IPS DF 6.9 (cell line): ENCODE measurements at regions not wholly inside any gene's neighbourhood (a gene's known extent, or its start where the extent isn't known, plus 50 kb on each side); places are given as distances from the start of the nearest gene placed in this dataset.
"Not testable (repeated sequence)": the region's sequence is repeated elsewhere in the genome, so short reads cannot be mapped to it uniquely, and the experiment has no call there.

ENCODE experiments used
- DNase-seq: peaks from one replicate; pipeline ENCODE4 v3.0.0-alpha.2; 2013; ENCODE audit warnings: low read depth, low spot score
- H3K27ac ChIP-seq: one replicate; pipeline ENCODE4 v1.5.1; 2013; ENCODE audit warnings: low read length, control low read depth
- H3K27me3 ChIP-seq: 2 replicates; pipeline ENCODE4 v1.6.1; 2013; ENCODE audit warnings: mild to moderate bottlenecking, low read length; ENCODE audit not compliant: control insufficient read depth, insufficient read depth
- H3K36me3 ChIP-seq: 2 replicates; pipeline ENCODE4 v1.6.1; 2013; ENCODE audit warnings: low read length; ENCODE audit not compliant: control insufficient read depth, insufficient read depth
- H3K4me1 ChIP-seq: 2 replicates; pipeline ENCODE4 v1.6.1; 2013; ENCODE audit warnings: low read length; ENCODE audit not compliant: control insufficient read depth, insufficient read depth
- H3K4me3 ChIP-seq: 2 replicates; pipeline ENCODE4 v1.5.1; 2013; ENCODE audit warnings: mild to moderate bottlenecking, low read length
- H3K9me3 ChIP-seq: 2 replicates; pipeline ENCODE4 v1.6.1; 2013; ENCODE audit warnings: low read length, inconsistent platforms; ENCODE audit not compliant: control insufficient read depth, insufficient read depth
- WGBS: extraction: QIAGEN DNeasy Blood & Tissue Kit; methylation state at CpG from one replicate; pipeline ENCODE4 v1.1.7; 2013; ENCODE audit warnings: mixed read lengths, missing lambda C conversion rate; ENCODE audit not compliant: insufficient read length, insufficient coverage; 5-methylcytosine and 5-hydroxymethylcytosine counted together

DNA sequence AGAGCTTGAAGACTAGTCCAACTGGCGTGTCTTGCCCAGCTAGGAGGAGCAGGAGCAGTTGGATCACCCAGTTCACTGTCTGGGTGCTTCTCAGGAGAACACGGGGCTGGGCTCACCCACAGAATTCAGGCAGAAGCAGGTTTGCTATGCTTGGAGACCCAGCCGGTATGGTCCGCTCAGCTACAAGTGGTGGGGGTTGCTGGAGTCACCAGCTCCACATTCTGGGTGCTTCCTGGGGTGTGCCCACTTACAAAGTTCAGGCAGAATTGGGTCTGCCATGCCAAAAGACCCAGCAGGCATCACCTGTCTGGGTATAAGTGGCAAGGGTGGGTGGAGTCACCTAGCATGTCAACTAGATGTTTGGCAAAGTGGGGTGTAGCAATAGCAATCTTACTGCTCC, 1061.8 kb downstream of the PCDH19 start:
- no peaks in the 10 kb centered on the region for H3K9me3 ChIP-seq
- H3K4me1 ChIP-seq: no peaks in the 10 kb centered on the region
- no CpG with 5 or more reads among the region's 4 CpGs for WGBS
- no peaks in the 10 kb centered on the region for H3K27me3 ChIP-seq
- no peak overlapping the region for H3K4me3 ChIP-seq
- no peaks in the 10 kb centered on the region for H3K36me3 ChIP-seq
- no peak overlapping the region for H3K27ac ChIP-seq
- no peak for DNase-seq

- Histone ChIP-seq H3K27me3 (no peaks in the 10 kb centered on the region), H3K4me1 (no peaks in the 10 kb centered on the region), H3K36me3 (no peaks in the 10 kb centered on the region), H3K9me3 (no peaks in the 10 kb centered on the region), H3K4me3 (no peak overlapping the region), H3K27ac (no peak overlapping the region)
- DNase-seq: no peak
Measured at GRCh38 chrX:99308302-99308701, 1101.8 kb downstream of the PCDH19 start.

- H3K4me3 ChIP-seq: no peak overlapping the region
- no peaks in the 10 kb centered on the region for H3K9me3 ChIP-seq
- H3K27ac ChIP-seq: no peak overlapping the region
- no peaks in the 10 kb centered on the region for H3K36me3 ChIP-seq
- no peak for DNase-seq
- H3K4me1 ChIP-seq: no peaks in the 10 kb centered on the region
- no CpG with 5 or more reads among the region's 3 CpGs for WGBS
- H3K27me3 ChIP-seq: no peaks in the 10 kb centered on the region
Measured at GRCh38 chrX:99305573-99305972, 1104.5 kb downstream of the PCDH19 start.

DNA sequence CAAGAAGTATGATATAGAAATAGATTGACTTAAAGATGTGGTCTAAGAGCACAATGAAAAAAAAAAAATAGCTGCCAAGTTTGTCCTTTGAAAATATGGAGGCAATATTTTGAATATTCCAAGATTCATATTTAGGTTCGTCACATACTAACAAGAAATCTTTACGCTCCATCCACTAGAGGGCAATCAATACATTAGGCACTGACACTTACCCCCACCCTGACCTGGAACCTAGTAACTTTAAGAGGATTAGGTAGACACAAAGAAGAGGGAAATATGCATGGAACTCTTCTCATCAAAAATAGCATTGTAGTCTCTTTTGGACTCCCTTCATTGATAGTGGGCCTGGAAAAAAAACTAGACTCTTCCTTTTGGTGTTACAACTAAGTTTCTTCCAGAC, 1108.1 kb downstream of the PCDH19 start:
- DNase-seq: peak; percentile 1
- no peak overlapping the region for H3K4me3 ChIP-seq
- no peaks in the 10 kb centered on the region for H3K27me3 ChIP-seq
- no peaks in the 10 kb centered on the region for H3K4me1 ChIP-seq
- H3K27ac ChIP-seq: no peak overlapping the region
- WGBS: no CpG with 5 or more reads among the region's 2 CpGs
- H3K36me3 ChIP-seq: no peaks in the 10 kb centered on the region
- no peaks in the 10 kb centered on the region for H3K9me3 ChIP-seq

DNA sequence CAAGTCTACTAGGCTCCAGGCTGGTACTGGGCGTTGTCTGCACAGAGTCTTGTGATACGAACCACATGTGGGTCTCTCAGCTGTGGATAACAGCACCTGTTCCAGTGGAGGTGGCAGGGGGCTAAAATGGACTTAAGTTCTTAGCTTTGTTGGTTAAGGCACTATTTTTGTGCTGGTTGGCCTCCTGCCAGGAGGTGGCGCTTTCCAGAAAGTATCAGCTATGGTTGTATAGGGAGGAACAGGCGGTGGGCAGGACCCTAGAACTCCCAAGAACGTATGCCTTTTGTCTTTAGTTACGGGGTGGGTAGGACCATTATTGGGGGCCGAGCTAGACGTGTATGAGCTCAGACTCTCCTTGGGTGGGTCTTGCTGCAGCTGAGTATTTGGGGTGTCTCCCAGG, 1138.4 kb downstream of the PCDH19 start:
- no CpG with 5 or more reads among the region's 8 CpGs for WGBS
- H3K27ac ChIP-seq: no peak overlapping the region
- no peak overlapping the region for H3K4me3 ChIP-seq
- H3K9me3 ChIP-seq: no peaks in the 10 kb centered on the region
- H3K36me3 ChIP-seq: no peaks in the 10 kb centered on the region
- H3K27me3 ChIP-seq: no peaks in the 10 kb centered on the region
- H3K4me1 ChIP-seq: no peaks in the 10 kb centered on the region
- no peak for DNase-seq

DNA sequence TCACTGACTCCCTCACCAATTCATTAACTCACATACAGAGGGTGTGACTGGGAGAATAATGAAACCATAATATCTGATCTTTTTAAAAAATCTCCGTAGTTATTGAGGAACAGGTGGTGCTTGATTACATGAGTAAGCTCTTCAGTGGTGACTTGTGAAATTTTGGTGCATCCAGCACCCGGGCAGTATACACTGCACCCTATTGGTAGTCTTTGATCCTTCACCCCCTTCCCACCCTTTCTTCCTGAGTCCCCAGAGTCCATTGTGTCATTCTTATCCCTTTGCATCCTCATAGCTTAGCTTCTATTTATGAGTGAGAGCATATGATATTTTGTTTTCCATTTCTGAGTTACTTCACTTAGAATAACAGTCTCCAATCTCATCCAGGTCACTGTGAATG, 1143.8 kb downstream of the PCDH19 start:
- Histone ChIP-seq H3K4me3 (no peak overlapping the region), H3K9me3 (no peaks in the 10 kb centered on the region), H3K36me3 (no peaks in the 10 kb centered on the region), H3K4me1 (no peaks in the 10 kb centered on the region), H3K27ac (no peak overlapping the region), H3K27me3 (no peaks in the 10 kb centered on the region)
- no peak for DNase-seq
- no CpG with 5 or more reads among the region's 2 CpGs for WGBS

GRCh38 chrX:99248180-99248579, 1161.9 kb downstream of the PCDH19 start:
- DNase-seq: no peak
- H3K4me1 ChIP-seq: no peaks in the 10 kb centered on the region
- H3K36me3 ChIP-seq: no peaks in the 10 kb centered on the region
- no peaks in the 10 kb centered on the region for H3K27me3 ChIP-seq
- no peaks in the 10 kb centered on the region for H3K9me3 ChIP-seq
- H3K4me3 ChIP-seq: no peak overlapping the region
- H3K27ac ChIP-seq: no peak overlapping the region

DNA sequence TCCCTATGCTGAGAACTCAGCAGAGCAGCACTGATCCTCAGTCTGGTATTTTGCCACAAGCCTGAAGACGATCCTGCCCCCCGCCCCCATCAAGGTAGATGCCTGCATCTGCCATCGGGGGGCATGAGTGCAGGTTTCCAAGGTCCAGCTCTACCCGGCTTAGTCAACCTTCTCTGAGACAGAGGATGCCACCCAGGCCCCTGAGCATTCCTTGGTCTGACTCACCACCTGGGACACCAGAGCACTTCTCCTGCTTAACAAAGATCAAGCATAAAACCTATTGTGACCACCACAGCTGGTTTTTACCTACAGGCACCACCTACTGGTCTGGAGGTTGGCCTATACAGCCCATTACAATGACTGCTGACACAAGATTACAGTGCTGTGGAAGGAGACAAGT, 1168.1 kb downstream of the PCDH19 start:
- H3K4me3 ChIP-seq: no peak overlapping the region
- no peak overlapping the region for H3K27ac ChIP-seq
- no peaks in the 10 kb centered on the region for H3K4me1 ChIP-seq
- H3K9me3 ChIP-seq: no peaks in the 10 kb centered on the region
- no peaks in the 10 kb centered on the region for H3K36me3 ChIP-seq
- no peaks in the 10 kb centered on the region for H3K27me3 ChIP-seq
- DNase-seq: peak; percentile 9
- WGBS: no CpG with 5 or more reads among the region's 4 CpGs

- H3K9me3 ChIP-seq, H3K36me3 ChIP-seq, H3K27ac ChIP-seq, H3K27me3 ChIP-seq, H3K4me1 ChIP-seq, H3K4me3 ChIP-seq, DNase-seq: not testable (repeated sequence)
- WGBS: no CpG with 5 or more reads among the region's 6 CpGs
Measured at GRCh38 chrX:99234384-99234783, 1175.7 kb downstream of the PCDH19 start.

- Histone ChIP-seq H3K36me3 (no peaks in the 10 kb centered on the region), H3K27me3 (no peaks in the 10 kb centered on the region)
- no CpG with 5 or more reads among the region's 1 CpG for WGBS
Measured at GRCh38 chrX:99192421-99192820, 1217.7 kb downstream of the PCDH19 start.

GRCh38 chrX:99184153-99184552, 1225.9 kb downstream of the PCDH19 start:
- no peaks in the 10 kb centered on the region for H3K9me3 ChIP-seq
- WGBS: no CpG with 5 or more reads among the region's 1 CpG
- no peak for DNase-seq
- no peaks in the 10 kb centered on the region for H3K4me1 ChIP-seq
- H3K27ac ChIP-seq: no peak overlapping the region
- no peaks in the 10 kb centered on the region for H3K27me3 ChIP-seq
- no peak overlapping the region for H3K4me3 ChIP-seq
- H3K36me3 ChIP-seq: no peaks in the 10 kb centered on the region

More at GRCh38 chrX:99192421-99192820, 1217.7 kb downstream of the PCDH19 start:
- H3K27ac ChIP-seq: no peak overlapping the region
- no peaks in the 10 kb centered on the region for H3K9me3 ChIP-seq
- DNase-seq: no peak
- H3K4me1 ChIP-seq: no peaks in the 10 kb centered on the region
- H3K4me3 ChIP-seq: no peak overlapping the region
